Motor neuron (in vitro differentiated cells): ENCODE measurements at regions not wholly inside any gene's neighbourhood (a gene's known extent, or its start where the extent isn't known, plus 50 kb on each side); places are given as distances from the start of the nearest gene placed in this dataset.
"Not testable (repeated sequence)": the region's sequence is repeated elsewhere in the genome, so short reads cannot be mapped to it uniquely, and the experiment has no call there.

ENCODE experiments used
- ATAC-seq, 8 experiments: fragments of 200-7000 bp; cut with Tn5 transposase; replicated peaks in 6 of 8; 2 replicates each; pipeline ENCODE4 v1.8.0; 2021; ENCODE audit warnings: mild to moderate bottlenecking in 8 of 8, moderate library complexity in 8 of 8
- H3K27ac ChIP-seq, 2 donors: fragments of 250-450 bp; sonication (Bioruptor Pico); 2 replicates each; pipeline ENCODE4 v1.9.0; 2021; ENCODE audit warnings: antibody characterized with exemption in 2 of 2, mild to moderate bottlenecking in 2 of 2, moderate library complexity in 1 of 2
- H3K4me1 ChIP-seq, 2 donors: fragments of 250-450 bp; sonication (Bioruptor Pico); replicated peaks in 1 of 2; 2 replicates each; pipeline ENCODE4 v1.6.1; 2021; ENCODE audit warnings: antibody characterized with exemption in 2 of 2, mild to moderate bottlenecking in 2 of 2, moderate library complexity in 1 of 2
- H3K4me3 ChIP-seq, 5 donors: fragments of 250-450 bp; sonication (Bioruptor Pico); 2 replicates each; pipeline ENCODE4 v1.9.0; 2021; ENCODE audit warnings: antibody characterized with exemption in 5 of 5, mild to moderate bottlenecking in 5 of 5, moderate library complexity in 4 of 5
- WGBS, 10 experiments: fragments of 450-650 bp; shearing (Covaris generic); methylation state at CpG; one replicate each; pipeline ENCODE4 v1.0.0; 2022; 5-methylcytosine and 5-hydroxymethylcytosine counted together
- in situ Hi-C, 9 experiments: fragments of 400-800 bp; cut with MboI; loops; one replicate each; pipeline ENCODE4 v1.15.0; 2021; ENCODE audit warnings: low sequenced_read_pairs in 9 of 9, low pct_unique_long_range_greater_than_20kb in 2 of 9; ENCODE audit not compliant: unreplicated experiment in 9 of 9

DNA sequence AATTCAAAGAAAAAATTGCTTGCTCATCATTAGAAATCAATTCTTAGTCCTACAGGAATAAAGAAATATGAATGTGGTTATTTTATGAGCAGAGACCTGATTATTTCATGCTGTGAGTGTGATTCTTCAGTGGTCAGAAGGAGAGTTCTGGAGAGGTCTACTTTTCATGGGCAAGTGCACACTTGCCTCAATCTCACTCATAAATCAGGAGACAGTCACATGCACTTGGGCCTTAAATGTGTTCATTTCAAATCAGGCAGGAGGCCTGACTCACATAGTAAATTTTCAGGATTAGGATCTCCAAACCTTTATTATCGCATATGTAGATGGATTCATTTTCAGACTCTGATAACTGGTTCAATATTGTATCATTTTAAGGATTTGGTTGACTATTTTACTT is 323.2 kb upstream of the CCNH start:
- Histone ChIP-seq H3K4me1 (peaks cover 10 to 23% of the 10 kb centered on the region in 2 donors), H3K27ac (no peak overlapping the region), H3K4me3 (no peak overlapping the region)
- in situ Hi-C loops, result no loop called here
- ATAC-seq, result peak in 1 of 8 experiments; percentile 55
- 69 to 100% (median 100%) methylated on average over 1 of the region's 1 CpG; no CpG with 5 or more reads in 4 of the 10 experiments for WGBS, 10 experiments

- in situ Hi-C loops, result no loop called here
- ATAC-seq, result peak in 1 of 8 experiments; percentile 24
- no peak overlapping the region for H3K27ac ChIP-seq
- peaks cover 10 to 23% of the 10 kb centered on the region in 2 donors for H3K4me1 ChIP-seq
- H3K4me3 ChIP-seq, result no peak overlapping the region
- 0 to 100% (median 30%) methylated on average over 1 to 3 of the region's 3 CpGs; no CpG with 5 or more reads in 2 of the 10 experiments for WGBS, 10 experiments
These were observed 321.2 kb upstream of the CCNH start for GRCh38 chr5:87733897-87734296.

GRCh38 chr5:87732875-87733768 is 320.4 kb upstream of the CCNH start:
- 0 to 79% (median 50%) methylated on average over 3 to 7 of the region's 7 CpGs for WGBS, 10 experiments
- Histone ChIP-seq H3K27ac (no peak overlapping the region), H3K4me3 (no peak overlapping the region), H3K4me1 (peaks cover 10 to 23% of the 10 kb centered on the region in 2 donors)
- ATAC-seq, result peak in 6 of 8 experiments; percentile 17 to 83 (median 45)
- in situ Hi-C loops, result no loop called here

GRCh38 chr5:87729781-87730180 is 317.1 kb upstream of the CCNH start:
- H3K4me3 ChIP-seq, result no peak overlapping the region
- H3K4me1 ChIP-seq, result peaks cover 10 to 18% of the 10 kb centered on the region in 2 donors
- in situ Hi-C loops, result no loop called here
- ATAC-seq, result no peak
- no peak overlapping the region for H3K27ac ChIP-seq

DNA sequence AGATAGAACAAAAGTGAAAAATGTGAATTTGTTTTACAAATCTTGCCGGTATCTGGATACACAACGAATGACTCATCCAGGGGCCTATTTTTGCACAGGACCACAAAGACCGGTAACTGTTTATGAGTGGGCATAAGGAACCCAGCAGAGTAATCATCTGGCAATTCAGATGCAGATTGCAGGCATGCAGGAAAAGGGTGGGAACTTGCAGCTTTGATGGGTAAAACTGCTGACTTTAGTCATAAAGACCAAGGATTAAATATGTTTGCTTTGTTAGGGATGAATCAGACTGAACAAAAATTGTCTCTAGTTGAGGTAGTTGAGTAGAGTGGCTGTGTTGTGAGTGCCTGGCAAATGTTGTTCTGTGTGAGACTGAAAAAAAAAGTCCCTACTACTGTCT is 309.6 kb upstream of the CCNH start:
- ATAC-seq, result peak in 7 of 8 experiments; percentile 46 to 96 (median 66)
- Histone ChIP-seq H3K27ac (no peak overlapping the region), H3K4me3 (no peak overlapping the region), H3K4me1 (no peaks in the 10 kb centered on the region)
- WGBS, 10 experiments, result 5 to 80% (median 35%) methylated on average over 1 to 3 of the region's 3 CpGs; no CpG with 5 or more reads in 2 of the 10 experiments
- in situ Hi-C loops, result no loop called here

DNA sequence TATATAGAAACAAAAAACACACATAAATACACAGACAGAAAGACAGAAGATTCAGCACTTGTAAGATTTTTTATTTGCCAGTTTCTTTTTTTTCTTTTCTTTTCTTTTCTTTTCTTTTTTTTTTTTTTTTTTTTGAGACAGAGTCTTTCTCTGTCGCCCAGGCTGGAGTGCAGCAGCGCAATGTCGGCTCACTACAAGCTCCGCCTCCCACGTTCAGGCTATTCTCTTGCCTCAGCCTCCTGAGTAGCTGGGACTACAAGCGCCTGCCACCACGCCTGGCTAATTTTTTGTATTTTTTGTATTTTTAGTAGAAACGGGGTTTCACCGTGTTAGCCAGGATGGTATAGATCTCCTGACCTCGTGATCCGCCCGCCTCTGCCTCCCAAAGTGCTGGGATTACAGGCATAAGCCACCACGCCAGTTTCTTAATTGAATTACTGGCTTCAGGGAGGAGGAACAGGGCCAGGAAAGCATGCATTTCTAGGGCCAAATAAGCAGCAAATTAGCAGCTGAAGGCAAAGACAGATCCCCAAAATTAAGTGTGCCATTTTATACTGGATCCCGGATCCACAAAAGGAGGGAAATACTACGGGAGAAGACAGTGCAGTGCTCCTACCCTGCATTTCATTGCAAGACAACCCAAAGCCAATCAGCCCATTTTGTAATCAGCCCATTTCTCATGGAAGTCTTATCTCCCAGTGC is 305.6 kb upstream of the CCNH start:
- in situ Hi-C loops, H3K27ac ChIP-seq, H3K4me3 ChIP-seq, ATAC-seq, H3K4me1 ChIP-seq: not testable (repeated sequence)
- WGBS, 10 experiments, result 42 to 91% (median 82%) methylated on average over 4 to 15 of the region's 15 CpGs; no CpG with 5 or more reads in 1 of the 10 experiments

- in situ Hi-C loops, result no loop called here
- H3K4me3 ChIP-seq, result no peak overlapping the region
- ATAC-seq, result no peak
- H3K4me1 ChIP-seq, result no peaks in the 10 kb centered on the region
- H3K27ac ChIP-seq, result no peak overlapping the region
- 17 to 100% (median 94%) methylated on average over 1 to 2 of the region's 2 CpGs; no CpG with 5 or more reads in 1 of the 10 experiments for WGBS, 10 experiments
These were observed 305.0 kb upstream of the CCNH start for GRCh38 chr5:87717761-87718160.

GRCh38 chr5:87705876-87706275 is 293.1 kb upstream of the CCNH start:
- H3K4me3 ChIP-seq, result no peak overlapping the region
- in situ Hi-C loops, result no loop called here
- WGBS, 10 experiments, result 0 to 100% (median 84%) methylated on average over 1 of the region's 1 CpG
- H3K27ac ChIP-seq, result no peak overlapping the region
- peak in 3 of 8 experiments; percentile 23 to 85 (median 46) for ATAC-seq
- no peaks in the 10 kb centered on the region for H3K4me1 ChIP-seq

DNA sequence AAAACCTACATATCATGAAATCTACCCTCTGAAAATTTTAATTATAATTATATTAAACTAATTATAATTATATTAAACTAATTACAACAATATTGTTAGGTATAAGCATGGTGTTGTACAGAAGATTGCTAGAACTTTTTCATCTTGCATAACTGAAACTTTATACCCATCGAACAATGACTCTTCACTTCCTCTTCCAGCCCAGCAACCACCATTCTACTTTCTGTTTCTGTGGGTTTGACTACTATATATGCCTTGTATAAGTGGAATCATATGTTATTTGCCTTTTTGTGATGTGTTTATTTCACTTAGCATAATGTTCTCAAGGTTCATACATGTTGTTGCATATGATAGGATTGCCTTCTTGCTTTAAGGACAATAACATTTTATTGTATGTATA is 274.2 kb upstream of the CCNH start:
- Histone ChIP-seq H3K4me3 (no peak overlapping the region), H3K27ac (no peak overlapping the region), H3K4me1 (no peaks in the 10 kb centered on the region)
- WGBS, 10 experiments, result 0 to 100% (median 80%) methylated on average over 1 of the region's 1 CpG; no CpG with 5 or more reads in 3 of the 10 experiments
- no peak for ATAC-seq
- in situ Hi-C loops, result no loop called here

DNA sequence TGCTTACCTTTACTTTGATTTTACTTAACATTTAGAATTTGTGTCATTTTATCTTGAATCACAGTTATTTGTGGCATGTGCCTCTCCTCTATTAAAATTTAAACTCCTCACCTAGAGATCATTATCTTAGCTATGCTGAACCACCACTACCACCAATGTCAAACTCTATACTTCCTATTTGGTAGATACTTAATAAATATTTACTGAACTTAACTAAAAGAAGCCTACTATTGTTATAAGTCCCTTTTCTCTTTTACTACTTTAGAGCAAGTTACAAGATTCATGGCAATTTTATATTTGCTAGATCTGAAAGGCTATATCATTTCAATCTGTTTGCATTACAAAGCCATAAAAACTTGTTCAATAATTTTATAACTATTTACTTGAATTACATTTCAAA is 273.3 kb upstream of the CCNH start:
- Histone ChIP-seq H3K27ac (no peak overlapping the region), H3K4me3 (no peak overlapping the region), H3K4me1 (no peaks in the 10 kb centered on the region)
- no peak for ATAC-seq
- in situ Hi-C loops, result no loop called here

- WGBS, 10 experiments, result 15 to 100% (median 65%) methylated on average over 1 to 2 of the region's 2 CpGs; no CpG with 5 or more reads in 1 of the 10 experiments
- no peak overlapping the region for H3K4me3 ChIP-seq
- no peak overlapping the region for H3K27ac ChIP-seq
- no peak for ATAC-seq
- no peaks in the 10 kb centered on the region for H3K4me1 ChIP-seq
- in situ Hi-C loops, result no loop called here
These were observed 261.5 kb upstream of the CCNH start for GRCh38 chr5:87674235-87674634.

DNA sequence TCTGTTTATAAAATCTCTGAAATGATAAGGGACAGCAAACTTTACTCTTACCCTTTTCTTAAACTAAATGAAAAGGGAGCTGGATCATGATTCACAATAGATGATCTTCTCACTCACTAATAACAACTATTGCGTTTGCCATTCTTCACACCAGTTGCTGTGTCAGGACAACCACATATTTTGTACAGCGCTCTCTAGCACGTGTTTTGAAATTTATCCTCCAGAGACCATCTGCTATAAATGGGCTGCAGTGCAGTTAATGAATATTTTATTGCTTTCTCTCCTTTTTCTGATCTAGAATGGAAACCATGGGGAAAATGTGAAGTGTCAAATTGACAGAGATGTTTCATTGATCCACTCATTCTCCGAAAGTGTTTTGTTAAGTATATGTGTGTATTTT is 258.4 kb upstream of the CCNH start:
- Histone ChIP-seq H3K4me1 (no peaks in the 10 kb centered on the region), H3K4me3 (no peak overlapping the region), H3K27ac (no peak overlapping the region)
- 10 to 72% (median 51%) methylated on average over 1 to 4 of the region's 4 CpGs; no CpG with 5 or more reads in 2 of the 10 experiments for whole genome bisulfite sequencing, 10 experiments
- ATAC-seq, result peak in 3 of 8 experiments; percentile 33 to 71 (median 42)
- in situ Hi-C loops, result no loop called here

GRCh38 chr5:87665166-87665565 is 252.4 kb upstream of the CCNH start:
- H3K27ac ChIP-seq, result no peak overlapping the region
- H3K4me1 ChIP-seq, result no peaks in the 10 kb centered on the region
- in situ Hi-C loops, result no loop called here
- ATAC-seq, result no peak
- no peak overlapping the region for H3K4me3 ChIP-seq
- WGBS, 10 experiments, result 50 to 100% (median 80%) methylated on average over 1 of the region's 1 CpG; no CpG with 5 or more reads in 6 of the 10 experiments
